Nephron progenitor cell (in vitro differentiated cells): ENCODE measurements at regions not wholly inside any gene's neighbourhood (a gene's known extent, or its start where the extent isn't known, plus 50 kb on each side); places are given as distances from the start of the nearest gene placed in this dataset.

Experiments
- DNase-seq: peaks from one replicate; pipeline ENCODE4 v3.0.0; 2021
- H3K27ac Mint-ChIP-seq: 2 replicates; pipeline ENCODE4 v1.8.0; 2021; ENCODE audit warnings: mild to moderate bottlenecking, moderate library complexity, mixed read lengths
- H3K27me3 Mint-ChIP-seq: 2 replicates; pipeline ENCODE4 v1.8.0; 2021; ENCODE audit warnings: mild to moderate bottlenecking, low read depth, mixed read lengths; ENCODE audit not compliant: poor library complexity
- H3K36me3 Mint-ChIP-seq: 2 replicates; pipeline ENCODE4 v1.8.0; 2021; ENCODE audit warnings: low read depth, mixed read lengths
- H3K4me1 Mint-ChIP-seq: 2 replicates; pipeline ENCODE4 v1.8.0; 2021; ENCODE audit warnings: mixed read lengths
- H3K4me3 Mint-ChIP-seq: 2 replicates; pipeline ENCODE4 v1.8.0; 2021; ENCODE audit warnings: mild to moderate bottlenecking, moderate library complexity, mixed read lengths
- H3K9me3 Mint-ChIP-seq: 2 replicates; pipeline ENCODE4 v1.8.0; 2021; ENCODE audit warnings: mild to moderate bottlenecking, moderate library complexity, mixed read lengths
- CTCF ChIP-seq: fragments of 200-600 bp; sonication (generic); IDR thresholded peaks from 2 replicates; pipeline ENCODE4 v1.5.0; 2021; ENCODE audit warnings: antibody characterized with exemption

DNA sequence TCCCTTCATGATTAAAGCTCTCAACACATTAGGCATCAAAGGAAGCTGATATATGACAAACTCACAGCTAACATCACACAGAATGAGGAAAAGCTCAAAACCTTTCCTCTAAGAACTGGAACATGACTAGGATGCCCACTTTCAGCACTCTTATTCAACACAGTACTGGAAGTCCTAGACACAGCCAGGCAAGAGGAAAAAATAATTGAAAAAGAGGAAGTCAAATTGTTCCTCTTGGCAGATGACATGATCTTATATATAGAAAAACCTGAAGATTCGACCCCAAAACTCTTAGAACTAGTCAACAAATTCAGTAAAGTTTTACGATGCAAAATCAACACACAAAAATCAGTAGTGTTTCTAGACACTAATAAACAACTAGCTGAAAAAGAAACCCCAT is 144.3 kb upstream of the NREP start:
- H3K27ac Mint-ChIP-seq: no peak overlapping the region
- no peak for TF ChIP-seq CTCF
- H3K9me3 Mint-ChIP-seq: peaks cover 23% of the 10 kb centered on the region
- no peaks in the 10 kb centered on the region for H3K36me3 Mint-ChIP-seq
- no peak overlapping the region for H3K4me3 Mint-ChIP-seq
- no peak for DNase-seq
- no peaks in the 10 kb centered on the region for H3K4me1 Mint-ChIP-seq
- no peaks in the 10 kb centered on the region for H3K27me3 Mint-ChIP-seq

DNA sequence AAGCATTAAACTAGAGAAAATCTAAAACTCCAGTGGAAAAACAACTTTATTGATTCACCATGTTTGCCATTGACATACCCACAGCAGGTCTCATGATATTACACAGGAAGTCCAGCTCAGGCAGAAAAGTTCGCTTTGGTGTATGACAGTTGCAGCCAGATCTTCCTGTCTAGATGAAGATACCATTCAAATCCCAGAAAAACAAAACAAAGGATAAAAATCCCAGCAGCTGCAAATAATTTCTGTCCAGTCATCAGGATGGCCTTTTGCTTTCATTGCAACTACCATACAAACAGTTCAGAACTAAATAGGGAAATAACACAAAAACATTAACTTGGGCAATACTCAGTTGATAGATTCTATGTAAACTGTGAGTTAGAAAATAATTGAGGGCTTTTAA is 136.0 kb upstream of the NREP start:
- Mint-ChIP-seq H3K9me3 (peaks cover 4% of the 10 kb centered on the region), H3K36me3 (no peaks in the 10 kb centered on the region), H3K4me3 (no peak overlapping the region), H3K27me3 (no peaks in the 10 kb centered on the region), H3K27ac (no peak overlapping the region), H3K4me1 (no peaks in the 10 kb centered on the region)
- no peak for DNase-seq
- TF ChIP-seq CTCF: no peak

GRCh38 chr5:111887706-111888105 is 130.7 kb upstream of the NREP start:
- TF ChIP-seq CTCF: no peak
- H3K4me3 Mint-ChIP-seq: no peak overlapping the region
- no peaks in the 10 kb centered on the region for H3K36me3 Mint-ChIP-seq
- peaks cover 12% of the 10 kb centered on the region for H3K9me3 Mint-ChIP-seq
- peaks cover 3% of the 10 kb centered on the region for H3K27me3 Mint-ChIP-seq
- H3K27ac Mint-ChIP-seq: no peak overlapping the region
- DNase-seq: no peak
- H3K4me1 Mint-ChIP-seq: no peaks in the 10 kb centered on the region

DNA sequence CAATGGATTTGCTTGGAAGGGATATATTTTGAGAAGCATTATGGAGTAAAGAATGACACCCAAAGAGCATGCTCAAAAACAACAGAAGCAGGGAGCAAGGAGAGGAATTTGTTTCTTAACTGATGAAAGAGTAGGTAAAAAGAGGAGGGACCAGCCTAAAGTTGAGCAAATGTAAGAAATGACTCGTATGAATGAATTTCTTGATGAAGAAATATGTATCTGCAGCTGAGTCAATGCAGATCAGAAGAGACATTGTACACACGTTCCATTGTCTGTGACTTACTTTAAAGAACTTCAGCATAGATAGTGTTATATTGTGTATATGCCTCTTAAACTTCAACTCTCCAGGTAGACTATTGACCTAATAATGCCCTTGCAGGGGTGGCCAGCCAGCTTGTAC is 112.7 kb upstream of the NREP start:
- no peak overlapping the region for H3K4me3 Mint-ChIP-seq
- peaks cover 5% of the 10 kb centered on the region for H3K27me3 Mint-ChIP-seq
- no peak overlapping the region for H3K27ac Mint-ChIP-seq
- no peak for DNase-seq
- H3K4me1 Mint-ChIP-seq: no peaks in the 10 kb centered on the region
- TF ChIP-seq CTCF: no peak
- H3K9me3 Mint-ChIP-seq: peaks cover 10% of the 10 kb centered on the region
- H3K36me3 Mint-ChIP-seq: no peaks in the 10 kb centered on the region

DNA sequence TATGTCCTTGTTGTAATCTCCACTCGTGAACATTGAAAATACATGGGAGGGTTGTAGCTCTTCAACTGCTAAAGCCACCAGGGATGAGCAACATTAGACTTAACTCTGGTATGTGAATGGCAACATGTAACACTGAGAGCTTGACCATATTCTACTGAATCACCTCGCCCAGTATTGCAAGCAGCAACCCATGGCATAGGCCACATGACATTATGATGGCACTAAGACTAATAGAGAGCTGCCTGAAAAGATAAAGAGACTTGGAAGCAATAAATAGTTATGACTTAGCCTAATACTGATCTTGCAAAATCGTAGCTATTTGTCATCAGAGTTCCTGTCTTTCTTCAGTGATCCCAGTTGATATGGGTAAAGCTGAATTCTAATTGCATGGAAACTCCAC is 108.4 kb upstream of the NREP start:
- Mint-ChIP-seq H3K27ac (no peak overlapping the region), H3K4me1 (no peaks in the 10 kb centered on the region), H3K27me3 (peaks cover 11% of the 10 kb centered on the region), H3K4me3 (no peak overlapping the region), H3K9me3 (no peaks in the 10 kb centered on the region), H3K36me3 (no peaks in the 10 kb centered on the region)
- no peak for TF ChIP-seq CTCF
- DNase-seq: no peak

GRCh38 chr5:111863801-111864200 is 106.8 kb upstream of the NREP start:
- Mint-ChIP-seq H3K4me3 (no peak overlapping the region), H3K36me3 (no peaks in the 10 kb centered on the region), H3K9me3 (no peaks in the 10 kb centered on the region), H3K27ac (no peak overlapping the region), H3K4me1 (no peaks in the 10 kb centered on the region), H3K27me3 (peaks cover 11% of the 10 kb centered on the region)
- no peak for TF ChIP-seq CTCF
- no peak for DNase-seq
